Lower leg skin (tissue), 3 donors: ENCODE measurements at regions not wholly inside any gene's neighbourhood (a gene's known extent, or its start where the extent isn't known, plus 50 kb on each side); places are given as distances from the start of the nearest gene placed in this dataset.

ENCODE experiments used
- POLR2A ChIP-seq, 2 donors: fragments of 450-650 bp; IDR thresholded peaks; one replicate each; pipeline ENCODE4 v1.6.1; 2016 to 2017; ENCODE audit warnings: antibody characterized with exemption in 2 of 2, mild to moderate bottlenecking in 1 of 2, moderate library complexity in 1 of 2
- TF ChIP-seq, protein P1 (sequence below), 3 donors: fragments of 450-650 bp; IDR thresholded peaks; one replicate each; pipeline ENCODE4 v1.5.1; 2016; ENCODE audit warnings: antibody characterized with exemption in 3 of 3, mild to moderate bottlenecking in 3 of 3, moderate library complexity in 2 of 3

DNA sequence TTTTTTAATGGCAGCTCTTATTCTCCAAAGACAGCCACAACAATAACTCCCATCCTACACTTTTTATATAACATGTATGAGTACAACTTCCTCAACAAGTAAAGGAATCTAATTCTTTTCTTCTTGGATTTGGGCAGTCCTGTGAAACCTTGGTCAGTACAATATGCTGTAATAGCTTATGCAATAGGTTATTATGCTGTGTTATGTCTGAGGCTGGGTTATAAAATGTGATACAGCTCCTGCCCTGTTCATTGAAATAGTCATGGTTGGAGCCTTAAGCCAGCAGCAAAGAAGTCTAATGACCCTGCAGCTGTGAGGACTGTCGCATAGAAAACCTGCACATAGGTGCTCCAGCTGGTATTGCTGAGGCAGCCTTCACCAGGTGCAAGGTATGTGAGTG lies 215.8 kb upstream of the RASGEF1B start:
- TF ChIP-seq, protein P1, sequence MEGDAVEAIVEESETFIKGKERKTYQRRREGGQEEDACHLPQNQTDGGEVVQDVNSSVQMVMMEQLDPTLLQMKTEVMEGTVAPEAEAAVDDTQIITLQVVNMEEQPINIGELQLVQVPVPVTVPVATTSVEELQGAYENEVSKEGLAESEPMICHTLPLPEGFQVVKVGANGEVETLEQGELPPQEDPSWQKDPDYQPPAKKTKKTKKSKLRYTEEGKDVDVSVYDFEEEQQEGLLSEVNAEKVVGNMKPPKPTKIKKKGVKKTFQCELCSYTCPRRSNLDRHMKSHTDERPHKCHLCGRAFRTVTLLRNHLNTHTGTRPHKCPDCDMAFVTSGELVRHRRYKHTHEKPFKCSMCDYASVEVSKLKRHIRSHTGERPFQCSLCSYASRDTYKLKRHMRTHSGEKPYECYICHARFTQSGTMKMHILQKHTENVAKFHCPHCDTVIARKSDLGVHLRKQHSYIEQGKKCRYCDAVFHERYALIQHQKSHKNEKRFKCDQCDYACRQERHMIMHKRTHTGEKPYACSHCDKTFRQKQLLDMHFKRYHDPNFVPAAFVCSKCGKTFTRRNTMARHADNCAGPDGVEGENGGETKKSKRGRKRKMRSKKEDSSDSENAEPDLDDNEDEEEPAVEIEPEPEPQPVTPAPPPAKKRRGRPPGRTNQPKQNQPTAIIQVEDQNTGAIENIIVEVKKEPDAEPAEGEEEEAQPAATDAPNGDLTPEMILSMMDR (IDR thresholded peaks at IDR 0.05), result no peak
- no peak for TF ChIP-seq POLR2A (IDR thresholded peaks at IDR 0.05)
